ENCODE measurements at regions not wholly inside any gene's neighbourhood (a gene's known extent, or its start where the extent isn't known, plus 50 kb on each side); places are given as distances from the start of the nearest gene placed in this dataset.

- no peak for TF ChIP-seq CTCF (IDR thresholded peaks at IDR 0.05; ENCODE audit: low read depth, low read length)
- no peaks in the 10 kb centered on the region for H3K9me3 ChIP-seq (ENCODE audit: severe bottlenecking)
- no peaks in the 10 kb centered on the region for H3K36me3 ChIP-seq
- DNase-seq, result no peak
- no peaks in the 10 kb centered on the region for H3K27me3 ChIP-seq (ENCODE audit: insufficient read depth, low read depth, severe bottlenecking)
- no peak overlapping the region for H3K4me3 ChIP-seq (ENCODE audit: low read depth, low read length)
- no peak overlapping the region for H3K27ac ChIP-seq
Observed at GRCh38 chr9:107119735-107120134, 163.3 kb upstream of the RAD23B start.

GRCh38 chr9:107123389-107123788 is 159.7 kb upstream of the RAD23B start:
- no peak for TF ChIP-seq CTCF (IDR thresholded peaks at IDR 0.05; ENCODE audit: low read depth, low read length)
- Histone ChIP-seq H3K27me3 (ENCODE audit: insufficient read depth, low read depth, severe bottlenecking) (no peaks in the 10 kb centered on the region), H3K36me3 (no peaks in the 10 kb centered on the region), H3K4me3 (ENCODE audit: low read depth, low read length) (no peak overlapping the region), H3K9me3 (ENCODE audit: severe bottlenecking) (no peaks in the 10 kb centered on the region), H3K27ac (no peak overlapping the region)
- DNase-seq, result no peak

GRCh38 chr9:107127608-107128007 is 155.5 kb upstream of the RAD23B start:
- no peaks in the 10 kb centered on the region for H3K36me3 ChIP-seq
- no peak overlapping the region for H3K4me3 ChIP-seq (ENCODE audit: low read depth, low read length)
- 0 out of 2 replicates have a peak, but pooled peaks have one; percentile 12 for TF ChIP-seq CTCF (IDR thresholded peaks at IDR 0.05; ENCODE audit: low read depth, low read length)
- DNase-seq, result no peak
- H3K27me3 ChIP-seq (ENCODE audit: insufficient read depth, low read depth, severe bottlenecking), result no peaks in the 10 kb centered on the region
- H3K9me3 ChIP-seq (ENCODE audit: severe bottlenecking), result no peaks in the 10 kb centered on the region
- no peak overlapping the region for H3K27ac ChIP-seq

- TF ChIP-seq CTCF (IDR thresholded peaks at IDR 0.05; ENCODE audit: low read depth, low read length), result no peak
- DNase-seq, result peak; percentile 94
- peak overlapping the region; percentile 7 for H3K4me3 ChIP-seq (ENCODE audit: low read depth, low read length)
- H3K27me3 ChIP-seq (ENCODE audit: insufficient read depth, low read depth, severe bottlenecking), result no peaks in the 10 kb centered on the region
- no peaks in the 10 kb centered on the region for H3K36me3 ChIP-seq
- peak overlapping the region; percentile 95 for H3K27ac ChIP-seq
- no peaks in the 10 kb centered on the region for H3K9me3 ChIP-seq (ENCODE audit: severe bottlenecking)
Observed at GRCh38 chr9:107131108-107131799, 151.8 kb upstream of the RAD23B start.

- Histone ChIP-seq H3K9me3 (ENCODE audit: severe bottlenecking) (no peaks in the 10 kb centered on the region), H3K36me3 (no peaks in the 10 kb centered on the region), H3K27me3 (ENCODE audit: insufficient read depth, low read depth, severe bottlenecking) (no peaks in the 10 kb centered on the region), H3K27ac (no peak overlapping the region), H3K4me3 (ENCODE audit: low read depth, low read length) (no peak overlapping the region)
- TF ChIP-seq CTCF (IDR thresholded peaks at IDR 0.05; ENCODE audit: low read depth, low read length), result no peak
- DNase-seq, result no peak
Observed at GRCh38 chr9:107136296-107136695, 146.8 kb upstream of the RAD23B start.

Data from WERI-Rb-1 (cell line).